ENCODE measurements at regions not wholly inside any gene's neighbourhood (a gene's known extent, or its start where the extent isn't known, plus 50 kb on each side); places are given as distances from the start of the nearest gene placed in this dataset.

DNA sequence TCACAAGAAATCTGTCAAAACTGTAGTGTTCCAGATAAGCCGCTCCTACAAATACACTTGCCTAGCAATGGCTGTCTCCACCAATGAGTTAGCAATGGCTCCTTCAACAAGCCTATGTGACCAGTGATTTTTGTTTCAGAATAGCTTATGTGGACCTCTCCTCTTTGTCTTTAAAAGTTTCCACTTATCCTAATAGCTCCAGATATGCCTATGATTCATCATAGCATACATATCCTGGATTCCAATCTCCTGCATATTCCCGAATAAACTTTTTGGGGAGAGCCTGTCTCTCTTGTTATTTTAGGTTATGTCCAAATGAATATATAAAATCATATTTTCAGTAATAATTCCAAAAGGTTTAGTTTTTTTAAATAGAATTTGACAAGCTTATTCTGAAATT, 510.6 kb downstream of the ARL4A start:
- RAD21 ChIA-PET (ENCODE audit: low non-redundant PET in 1 of 2, low total read pairs in 2 of 2, uncharacterized antibody in 2 of 2, unreplicated experiment in 2 of 2), result no interaction called here
- Histone ChIP-seq H2AFZ (ENCODE audit: low read depth, low read length, poor library complexity, severe bottlenecking) (no peak overlapping the region), H3K9me3 (ENCODE audit: control insufficient read depth in 1 of 2, insufficient read depth in 1 of 2, low read depth in 1 of 2, low read length in 2 of 2) (no peaks in the 10 kb centered on the region), H3K4me3 (replicated peaks in 1 of 2; ENCODE audit: low read depth in 1 of 2, low read length in 2 of 2) (no peak overlapping the region), H3K27ac (ENCODE audit: low read depth, low read length) (no peak overlapping the region), H3K9ac (ENCODE audit: low read length) (no peak overlapping the region), H3K79me2 (ENCODE audit: insufficient read depth, low read length) (no peaks in the 10 kb centered on the region), H3K36me3 (ENCODE audit: control insufficient read depth in 1 of 2, insufficient read depth in 2 of 2, low read length in 2 of 2) (no peaks in the 10 kb centered on the region), H3K4me2 (ENCODE audit: low read length) (no peak overlapping the region), H3K4me1 (ENCODE audit: control insufficient read depth in 1 of 2, insufficient read depth in 2 of 2, low read length in 2 of 2) (no peaks in the 10 kb centered on the region), H4K20me1 (ENCODE audit: insufficient read depth) (no peaks in the 10 kb centered on the region), H3K9me2 (ENCODE audit: insufficient read depth) (no peaks in the 10 kb centered on the region), H3K27me3 (ENCODE audit: insufficient read depth, low read length) (no peaks in the 10 kb centered on the region)
- POLR2A ChIA-PET, result no interaction called here
- intact Hi-C loops (cut with micrococcal nuclease), result no loop called here
- ATAC-seq (no peak), DNase-seq (ENCODE audit: low read depth, low spot score) (no peak)
- BruUV-seq (replicated peaks), result no TSS peak
- TF ChIP-seq SRF (IDR thresholded peaks at IDR 0.05; ENCODE audit: low read depth), result no peak
- TF ChIP-seq, protein P1, sequence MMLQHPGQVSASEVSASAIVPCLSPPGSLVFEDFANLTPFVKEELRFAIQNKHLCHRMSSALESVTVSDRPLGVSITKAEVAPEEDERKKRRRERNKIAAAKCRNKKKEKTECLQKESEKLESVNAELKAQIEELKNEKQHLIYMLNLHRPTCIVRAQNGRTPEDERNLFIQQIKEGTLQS (IDR thresholded peaks at IDR 0.05), result no peak
- no peak for TF ChIP-seq RAD21 (IDR thresholded peaks at IDR 0.05; ENCODE audit: low read depth)
- no peak for TF ChIP-seq TCF7L2 (IDR thresholded peaks at IDR 0.05; ENCODE audit: borderline replicate concordance, extremely low read depth, insufficient read depth, insufficient read length)
- no peak for TF ChIP-seq POLR2A (IDR thresholded peaks at IDR 0.05; ENCODE audit: borderline replicate concordance, extremely low read depth, insufficient read depth, insufficient read length)
- TF ChIP-seq YY1 (IDR thresholded peaks at IDR 0.05; ENCODE audit: extremely low read depth, insufficient replicate concordance, low read depth, low read length), result no peak
- TF ChIP-seq ZFX (IDR thresholded peaks at IDR 0.05), result no peak
- CTCF ChIA-PET, result interaction anchor here (1.4 kb wide), 1 partner anchor 673 kb away, joined by 3 read pairs; no protein-coding TSS in a partner anchor

DNA sequence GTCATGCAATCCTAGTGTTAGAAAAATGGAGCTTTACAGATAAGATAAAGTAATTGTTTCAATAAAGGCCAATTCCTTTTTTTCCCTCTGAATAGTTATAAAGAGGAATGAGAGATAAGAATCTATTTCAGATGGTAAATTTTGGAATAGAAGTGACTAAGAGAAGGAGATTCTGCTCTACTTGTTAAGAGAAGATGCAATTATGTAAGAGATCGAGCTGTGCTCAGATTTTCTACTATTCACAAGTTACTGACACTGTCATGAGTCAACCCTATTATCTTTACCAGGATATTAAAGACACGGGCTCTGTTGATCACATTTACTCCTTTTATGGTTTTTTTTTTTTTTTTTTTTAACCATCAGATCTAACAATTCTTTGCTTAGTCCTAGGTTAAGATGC, 511.3 kb downstream of the ARL4A start:
- H3K4me3 ChIP-seq (replicated peaks in 1 of 2; ENCODE audit: low read depth in 1 of 2, low read length in 2 of 2), result no peak overlapping the region
- no peaks in the 10 kb centered on the region for H4K20me1 ChIP-seq (ENCODE audit: insufficient read depth)
- POLR2A ChIA-PET, result no interaction called here
- no peak overlapping the region for H3K4me2 ChIP-seq (ENCODE audit: low read length)
- no peaks in the 10 kb centered on the region for H3K36me3 ChIP-seq (ENCODE audit: control insufficient read depth in 1 of 2, insufficient read depth in 2 of 2, low read length in 2 of 2)
- no peak for DNase-seq (ENCODE audit: low read depth, low spot score)
- H3K9me2 ChIP-seq (ENCODE audit: insufficient read depth), result 0 out of 2 replicates have a peak, but pooled peaks cover under 1% of the 10 kb centered on the region
- TF ChIP-seq CBX3 (IDR thresholded peaks at IDR 0.05; ENCODE audit: low read depth), result no peak
- TF ChIP-seq JUND (IDR thresholded peaks at IDR 0.05), result no peak
- ATAC-seq, result no peak
- no TSS peak for BruUV-seq (replicated peaks)
- H2AFZ ChIP-seq (ENCODE audit: low read depth, low read length, poor library complexity, severe bottlenecking), result no peak overlapping the region
- no peaks in the 10 kb centered on the region for H3K27me3 ChIP-seq (ENCODE audit: insufficient read depth, low read length)
- intact Hi-C loops (cut with micrococcal nuclease), result no loop called here
- RAD21 ChIA-PET (ENCODE audit: low non-redundant PET in 1 of 2, low total read pairs in 2 of 2, uncharacterized antibody in 2 of 2, unreplicated experiment in 2 of 2), result interaction anchor here in 1 of 2 experiments (0.7 kb wide), 1 partner anchor 67 kb away, joined by 3 read pairs; no protein-coding TSS in a partner anchor
- no peaks in the 10 kb centered on the region for H3K4me1 ChIP-seq (ENCODE audit: control insufficient read depth in 1 of 2, insufficient read depth in 2 of 2, low read length in 2 of 2)
- CTCF ChIA-PET, result interaction anchor here (1.4 kb wide), 1 partner anchor 673 kb away, joined by 3 read pairs; no protein-coding TSS in a partner anchor
- no peaks in the 10 kb centered on the region for H3K9me3 ChIP-seq (ENCODE audit: control insufficient read depth in 1 of 2, insufficient read depth in 1 of 2, low read depth in 1 of 2, low read length in 2 of 2)
- H3K9ac ChIP-seq (ENCODE audit: low read length), result no peak overlapping the region
- H3K27ac ChIP-seq (ENCODE audit: low read depth, low read length), result no peak overlapping the region
- H3K79me2 ChIP-seq (ENCODE audit: insufficient read depth, low read length), result no peaks in the 10 kb centered on the region

All from HCT116 (cell line).